ENCODE measurements at regions not wholly inside any gene's neighbourhood (a gene's known extent, or its start where the extent isn't known, plus 50 kb on each side); places are given as distances from the start of the nearest gene placed in this dataset.
A peak's percentile ranks its signal among the peaks of the same experiment; 100 is the strongest.

DNA sequence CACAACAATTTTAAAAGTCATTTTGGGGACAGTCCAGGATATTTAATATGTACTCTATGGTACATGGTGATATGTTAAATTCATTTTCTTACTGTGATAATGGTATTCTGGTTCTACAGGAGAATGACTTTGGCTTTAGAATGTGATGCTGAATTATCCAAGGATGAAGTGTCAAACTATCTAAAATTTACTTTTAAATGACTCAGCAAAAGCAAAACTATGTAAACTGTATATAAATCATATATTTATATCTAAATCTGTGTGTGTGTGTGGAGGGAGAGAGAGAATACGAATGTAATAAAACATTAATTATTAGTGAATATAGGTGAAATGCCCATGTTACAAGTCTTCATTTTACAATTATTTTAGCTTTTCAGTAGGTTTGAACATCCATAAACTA, 733.8 kb upstream of the CA10 start:
- H2BK120ac ChIP-seq (ENCODE audit: low read depth, low read length): no peak overlapping the region

More for the DNA sequence above, 733.8 kb upstream of the CA10 start:
- POLR2A ChIA-PET (ENCODE audit: unreplicated experiment): no interaction called here
- WGBS, 2 experiments (ENCODE audit: extremely low coverage in 2 of 2, insufficient read length in 1 of 2): no CpG with 5 or more reads among the region's 1 CpG
- H3K9me1 ChIP-seq (ENCODE audit: insufficient read depth, low read length): no peaks in the 10 kb centered on the region
- H3K36me3 ChIP-seq (ENCODE audit: control insufficient read depth, insufficient read depth, low read length): no peaks in the 10 kb centered on the region
- H3K4ac ChIP-seq (ENCODE audit: low read depth, low read length): no peak overlapping the region
- no peaks in the 10 kb centered on the region for H3K4me1 ChIP-seq (ENCODE audit: control insufficient read depth, insufficient read depth, low read length)
- no peak overlapping the region for H3K4me2 ChIP-seq (ENCODE audit: low read depth, low read length)
- no peak overlapping the region for H2AK5ac ChIP-seq (ENCODE audit: low read depth, low read length)
- no peak overlapping the region for H2BK15ac ChIP-seq (ENCODE audit: low read depth, low read length)
- no peak overlapping the region for H3K27ac ChIP-seq (ENCODE audit: insufficient read depth, low read length)
- H3K27me3 ChIP-seq (ENCODE audit: control insufficient read depth, insufficient read depth, low read length): no peaks in the 10 kb centered on the region
- H3K18ac ChIP-seq (ENCODE audit: low read depth, low read length): no peak overlapping the region
- H4K8ac ChIP-seq (ENCODE audit: low read depth in 2 of 2, low read length in 2 of 2): no peak overlapping the region
- dilution Hi-C loops (cut with HindIII; ENCODE audit: low sequenced_read_pairs, unreplicated experiment): no loop called here
- H3K79me1 ChIP-seq (ENCODE audit: low read depth in 1 of 2, low read length in 2 of 2): no peaks in the 10 kb centered on the region
- H3K23ac ChIP-seq (ENCODE audit: low read depth, low read length): no peak overlapping the region
- no peak overlapping the region for H3K14ac ChIP-seq (replicated peaks; ENCODE audit: low read depth, low read length)
- H3K9me3 ChIP-seq (ENCODE audit: control insufficient read depth, insufficient read depth, low read length): peaks cover 2% of the 10 kb centered on the region; the same call in 1 of the 2 replicates
- TF ChIP-seq CHD1 (IDR thresholded peaks at IDR 0.05; ENCODE audit: low read depth, low read length) (no peak), CEBPB (IDR thresholded peaks at IDR 0.05; ENCODE audit: low read depth, low read length) (no peak), NFE2L2 (IDR thresholded peaks at IDR 0.05; ENCODE audit: low read depth, low read length) (peak; percentile 39; the same call in 1 of the 2 replicates), RAD21 (IDR thresholded peaks at IDR 0.05; ENCODE audit: low read length) (no peak), MAFK (IDR thresholded peaks at IDR 0.05; ENCODE audit: low read depth, low read length) (0 out of 2 replicates have a peak, but pooled peaks have one; percentile 16), POLR2A (IDR thresholded peaks at IDR 0.05; ENCODE audit: low read depth, low read length) (no peak), RCOR1 (IDR thresholded peaks at IDR 0.05; ENCODE audit: insufficient replicate concordance, low read length) (no peak), FOS (IDR thresholded peaks at IDR 0.05; ENCODE audit: low read depth, low read length) (no peak), BHLHE40 (IDR thresholded peaks at IDR 0.05; ENCODE audit: low read depth, low read length) (no peak), MAZ (IDR thresholded peaks at IDR 0.05; ENCODE audit: borderline replicate concordance, low read depth, low read length) (no peak), RFX5 (IDR thresholded peaks at IDR 0.05; ENCODE audit: low read depth, low read length) (no peak), SMC3 (IDR thresholded peaks at IDR 0.05; ENCODE audit: low read depth, low read length) (no peak), MXI1 (IDR thresholded peaks at IDR 0.05; ENCODE audit: borderline replicate concordance, low read depth, low read length) (no peak)
- TF ChIP-seq, protein P1, sequence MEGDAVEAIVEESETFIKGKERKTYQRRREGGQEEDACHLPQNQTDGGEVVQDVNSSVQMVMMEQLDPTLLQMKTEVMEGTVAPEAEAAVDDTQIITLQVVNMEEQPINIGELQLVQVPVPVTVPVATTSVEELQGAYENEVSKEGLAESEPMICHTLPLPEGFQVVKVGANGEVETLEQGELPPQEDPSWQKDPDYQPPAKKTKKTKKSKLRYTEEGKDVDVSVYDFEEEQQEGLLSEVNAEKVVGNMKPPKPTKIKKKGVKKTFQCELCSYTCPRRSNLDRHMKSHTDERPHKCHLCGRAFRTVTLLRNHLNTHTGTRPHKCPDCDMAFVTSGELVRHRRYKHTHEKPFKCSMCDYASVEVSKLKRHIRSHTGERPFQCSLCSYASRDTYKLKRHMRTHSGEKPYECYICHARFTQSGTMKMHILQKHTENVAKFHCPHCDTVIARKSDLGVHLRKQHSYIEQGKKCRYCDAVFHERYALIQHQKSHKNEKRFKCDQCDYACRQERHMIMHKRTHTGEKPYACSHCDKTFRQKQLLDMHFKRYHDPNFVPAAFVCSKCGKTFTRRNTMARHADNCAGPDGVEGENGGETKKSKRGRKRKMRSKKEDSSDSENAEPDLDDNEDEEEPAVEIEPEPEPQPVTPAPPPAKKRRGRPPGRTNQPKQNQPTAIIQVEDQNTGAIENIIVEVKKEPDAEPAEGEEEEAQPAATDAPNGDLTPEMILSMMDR (conservative IDR thresholded peaks at IDR 0.05; ENCODE audit: low read depth, low read length): no peak
- TF ChIP-seq, protein P2, sequence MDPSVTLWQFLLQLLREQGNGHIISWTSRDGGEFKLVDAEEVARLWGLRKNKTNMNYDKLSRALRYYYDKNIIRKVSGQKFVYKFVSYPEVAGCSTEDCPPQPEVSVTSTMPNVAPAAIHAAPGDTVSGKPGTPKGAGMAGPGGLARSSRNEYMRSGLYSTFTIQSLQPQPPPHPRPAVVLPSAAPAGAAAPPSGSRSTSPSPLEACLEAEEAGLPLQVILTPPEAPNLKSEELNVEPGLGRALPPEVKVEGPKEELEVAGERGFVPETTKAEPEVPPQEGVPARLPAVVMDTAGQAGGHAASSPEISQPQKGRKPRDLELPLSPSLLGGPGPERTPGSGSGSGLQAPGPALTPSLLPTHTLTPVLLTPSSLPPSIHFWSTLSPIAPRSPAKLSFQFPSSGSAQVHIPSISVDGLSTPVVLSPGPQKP (IDR thresholded peaks at IDR 0.05; ENCODE audit: borderline replicate concordance, low read depth, low read length): no peak
- TF ChIP-seq, protein P3, sequence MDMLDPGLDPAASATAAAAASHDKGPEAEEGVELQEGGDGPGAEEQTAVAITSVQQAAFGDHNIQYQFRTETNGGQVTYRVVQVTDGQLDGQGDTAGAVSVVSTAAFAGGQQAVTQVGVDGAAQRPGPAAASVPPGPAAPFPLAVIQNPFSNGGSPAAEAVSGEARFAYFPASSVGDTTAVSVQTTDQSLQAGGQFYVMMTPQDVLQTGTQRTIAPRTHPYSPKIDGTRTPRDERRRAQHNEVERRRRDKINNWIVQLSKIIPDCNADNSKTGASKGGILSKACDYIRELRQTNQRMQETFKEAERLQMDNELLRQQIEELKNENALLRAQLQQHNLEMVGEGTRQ (IDR thresholded peaks at IDR 0.05; ENCODE audit: low read depth, low read length): no peak
- no peaks in the 10 kb centered on the region for H4K20me1 ChIP-seq (ENCODE audit: insufficient read depth, low read length)
- H3K56ac ChIP-seq (ENCODE audit: extremely low read depth, insufficient read depth, low read length): no peak overlapping the region
- no TSS peak for BruUV-seq (replicated peaks)
- ATAC-seq (ENCODE audit: low read depth) (no peak), DNase-seq (no peak)
- H3K4me3 ChIP-seq (ENCODE audit: insufficient read depth, low read depth, low read length): no peak overlapping the region
- CTCF ChIA-PET: no interaction called here
- no peak overlapping the region for H2BK5ac ChIP-seq (ENCODE audit: low read depth, low read length, poor library complexity, severe bottlenecking)
- H3K9ac ChIP-seq (ENCODE audit: low read depth, low read length): no peak overlapping the region
- H4K91ac ChIP-seq (ENCODE audit: insufficient read depth, low read depth, low read length): no peak overlapping the region
- in situ Hi-C loops (cut with MboI; ENCODE audit: low sequenced_read_pairs): no loop called here
- H4K5ac ChIP-seq (ENCODE audit: low read depth, low read length): no peak overlapping the region
- intact Hi-C loops (cut with micrococcal nuclease): no loop called here
- H2BK20ac ChIP-seq (ENCODE audit: low read depth, low read length): no peak overlapping the region
- no peak overlapping the region for H2AK9ac ChIP-seq (replicated peaks; ENCODE audit: low read depth, low read length, poor library complexity)
- no peak overlapping the region for H2AFZ ChIP-seq (replicated peaks; ENCODE audit: low read length, poor library complexity)

Data from IMR-90 (cell line).